Fibroblast of lung (primary cell): ENCODE measurements at regions not wholly inside any gene's neighbourhood (a gene's known extent, or its start where the extent isn't known, plus 50 kb on each side); places are given as distances from the start of the nearest gene placed in this dataset.

Source experiments
- DNase-seq, 2 donors: peaks; one replicate each; pipeline versions ENCODE4 v3.0.0 to v3.0.0-alpha.2; 2010; ENCODE audit warnings: low read depth in 2 of 2
- H2AFZ ChIP-seq: 2 replicates; pipeline ENCODE4 v1.5.1; 2012; ENCODE audit warnings: low read length, control low read depth, inconsistent platforms
- H3K27ac ChIP-seq: 2 replicates; pipeline ENCODE4 v1.5.1; 2011; ENCODE audit warnings: low read length, control low read depth; ENCODE audit not compliant: insufficient read depth
- H3K27me3 ChIP-seq: 2 replicates; pipeline ENCODE4 v1.5.1; 2011; ENCODE audit warnings: mild to moderate bottlenecking, low read length; ENCODE audit not compliant: control insufficient read depth, insufficient read depth
- H3K36me3 ChIP-seq: 2 replicates; pipeline ENCODE4 v1.5.1; 2011; ENCODE audit warnings: low read length; ENCODE audit not compliant: control insufficient read depth, insufficient read depth
- H3K4me1 ChIP-seq: 2 replicates; pipeline ENCODE4 v1.5.1; 2011; ENCODE audit warnings: low read length; ENCODE audit not compliant: control insufficient read depth, insufficient read depth; ENCODE audit errors: extremely low read depth
- H3K4me2 ChIP-seq: 2 replicates; pipeline ENCODE4 v1.5.1; 2011; ENCODE audit warnings: low read length, control low read depth; ENCODE audit not compliant: insufficient read depth; ENCODE audit errors: extremely low read depth
- H3K4me3 ChIP-seq, 4 experiments: fragments of 200-600 bp in 1 of 4; sonication (generic) in 1 of 4; replicated peaks in 1 of 4; 2 replicates each; pipeline ENCODE4 v1.5.1; 2011 to 2016; ENCODE audit warnings: low read length in 4 of 4, low read depth in 3 of 4, mild to moderate bottlenecking in 3 of 4, control low read depth in 2 of 4, inconsistent platforms in 1 of 4, mixed read lengths in 1 of 4; ENCODE audit not compliant: insufficient read depth in 1 of 4; ENCODE audit errors: control extremely low read depth in 1 of 4
- H3K79me2 ChIP-seq: 2 replicates; pipeline ENCODE4 v1.5.1; 2012; ENCODE audit warnings: mild to moderate bottlenecking, low read length, inconsistent platforms; ENCODE audit not compliant: control insufficient read depth, insufficient read depth
- H3K9ac ChIP-seq: 2 replicates; pipeline ENCODE4 v1.5.1; 2011; ENCODE audit warnings: mild to moderate bottlenecking, low read length, control low read depth; ENCODE audit not compliant: insufficient read depth
- H3K9me3 ChIP-seq: 2 replicates; pipeline ENCODE4 v1.5.1; 2012; ENCODE audit warnings: low read depth, low read length; ENCODE audit not compliant: control insufficient read depth, insufficient read depth
- H4K20me1 ChIP-seq: 2 replicates; pipeline ENCODE4 v1.5.1; 2011; ENCODE audit warnings: low read length; ENCODE audit not compliant: control insufficient read depth, insufficient read depth; ENCODE audit errors: extremely low read depth
- CTCF ChIP-seq, 2 donors: IDR thresholded peaks in 1 of 2; conservative IDR thresholded peaks in 1 of 2; 1 replicate in 1 of 2; 2 replicates in 1 of 2; pipeline ENCODE4 v1.5.1; 2011 to 2012; ENCODE audit warnings: low read length in 2 of 2, control low read depth in 1 of 2, inconsistent platforms in 1 of 2, low read depth in 1 of 2, mild to moderate bottlenecking in 1 of 2
- EZH2 ChIP-seq: IDR thresholded peaks from 2 replicates; pipeline ENCODE4 v1.5.1; 2012; ENCODE audit warnings: low read length, control low read depth, mild to moderate bottlenecking; ENCODE audit errors: missing control alignments

- Histone ChIP-seq H3K27me3 (no peaks in the 10 kb centered on the region), H3K4me1 (no peaks in the 10 kb centered on the region), H3K4me2 (no peak overlapping the region), H3K9me3 (no peaks in the 10 kb centered on the region), H3K79me2 (no peaks in the 10 kb centered on the region), H4K20me1 (no peaks in the 10 kb centered on the region), H3K4me3 (no peak overlapping the region), H3K9ac (no peak overlapping the region), H2AFZ (no peak overlapping the region), H3K27ac (no peak overlapping the region), H3K36me3 (no peaks in the 10 kb centered on the region)
- TF ChIP-seq CTCF (conservative IDR thresholded peaks at IDR 0.05 in 1 of 2, IDR thresholded peaks at IDR 0.05 in 1 of 2; ENCODE audit: low read depth in 1 of 2, low read length in 2 of 2) (no peak), EZH2 (no peak)
- no peak for DNase-seq
Observed at GRCh38 chr9:108591121-108591520, 264.7 kb downstream of the ACTL7B start.

GRCh38 chr9:108588246-108588645, 267.5 kb downstream of the ACTL7B start:
- Histone ChIP-seq H2AFZ (no peak overlapping the region), H3K9ac (no peak overlapping the region), H3K36me3 (no peaks in the 10 kb centered on the region), H3K27ac (no peak overlapping the region), H3K27me3 (no peaks in the 10 kb centered on the region), H3K79me2 (no peaks in the 10 kb centered on the region), H3K4me1 (no peaks in the 10 kb centered on the region), H4K20me1 (no peaks in the 10 kb centered on the region), H3K4me2 (no peak overlapping the region), H3K4me3 (no peak overlapping the region), H3K9me3 (no peaks in the 10 kb centered on the region)
- no peak for DNase-seq
- TF ChIP-seq EZH2 (no peak), CTCF (conservative IDR thresholded peaks at IDR 0.05 in 1 of 2, IDR thresholded peaks at IDR 0.05 in 1 of 2; ENCODE audit: low read depth in 1 of 2, low read length in 2 of 2) (no peak)

- Histone ChIP-seq H2AFZ (no peak overlapping the region), H3K4me3 (no peak overlapping the region), H3K4me1 (no peaks in the 10 kb centered on the region), H3K27me3 (peaks cover 3% of the 10 kb centered on the region), H3K79me2 (no peaks in the 10 kb centered on the region), H3K9ac (no peak overlapping the region), H3K9me3 (no peaks in the 10 kb centered on the region), H3K27ac (no peak overlapping the region), H3K36me3 (no peaks in the 10 kb centered on the region), H4K20me1 (no peaks in the 10 kb centered on the region), H3K4me2 (no peak overlapping the region)
- DNase-seq, result no peak
- TF ChIP-seq EZH2, result no peak
- TF ChIP-seq CTCF (conservative IDR thresholded peaks at IDR 0.05 in 1 of 2, IDR thresholded peaks at IDR 0.05 in 1 of 2; ENCODE audit: low read depth in 1 of 2, low read length in 2 of 2), result no peak
Observed at GRCh38 chr9:108586471-108587139, 269.2 kb downstream of the ACTL7B start.
